HG03460 (cell line): ENCODE measurements at regions not wholly inside any gene's neighbourhood (a gene's known extent, or its start where the extent isn't known, plus 50 kb on each side); places are given as distances from the start of the nearest gene placed in this dataset.
"Not testable (repeated sequence)": the region's sequence is repeated elsewhere in the genome, so short reads cannot be mapped to it uniquely, and the experiment has no call there.

Experiments used
- ATAC-seq: cut with Tn5 transposase; IDR thresholded peaks from one replicate; pipeline ENCODE4 v1.9.1; 2021; ENCODE audit not compliant: unreplicated experiment

GRCh38 chr5:111983459-111983858 lies 226.5 kb upstream of the NREP start:
- no peak for ATAC-seq

DNA sequence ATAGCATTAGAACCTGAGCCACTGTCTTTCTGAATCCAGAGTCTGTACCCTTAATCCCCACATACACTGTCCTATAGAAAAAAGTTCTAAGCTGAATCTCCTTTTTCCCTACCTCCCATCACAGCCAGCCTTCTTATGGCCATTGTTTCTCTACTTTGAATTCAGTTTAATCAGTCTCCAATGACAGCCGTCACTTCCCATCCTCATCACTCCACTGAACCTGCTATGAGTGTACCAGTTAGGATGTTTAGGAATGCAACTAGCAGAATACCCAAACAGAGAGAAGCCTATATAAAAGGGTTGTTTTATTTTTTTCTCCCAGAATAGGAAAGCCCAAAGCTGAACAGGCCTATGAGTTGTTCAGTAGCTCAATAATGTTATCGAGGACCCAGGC lies 220.4 kb upstream of the NREP start:
- ATAC-seq: no peak

DNA sequence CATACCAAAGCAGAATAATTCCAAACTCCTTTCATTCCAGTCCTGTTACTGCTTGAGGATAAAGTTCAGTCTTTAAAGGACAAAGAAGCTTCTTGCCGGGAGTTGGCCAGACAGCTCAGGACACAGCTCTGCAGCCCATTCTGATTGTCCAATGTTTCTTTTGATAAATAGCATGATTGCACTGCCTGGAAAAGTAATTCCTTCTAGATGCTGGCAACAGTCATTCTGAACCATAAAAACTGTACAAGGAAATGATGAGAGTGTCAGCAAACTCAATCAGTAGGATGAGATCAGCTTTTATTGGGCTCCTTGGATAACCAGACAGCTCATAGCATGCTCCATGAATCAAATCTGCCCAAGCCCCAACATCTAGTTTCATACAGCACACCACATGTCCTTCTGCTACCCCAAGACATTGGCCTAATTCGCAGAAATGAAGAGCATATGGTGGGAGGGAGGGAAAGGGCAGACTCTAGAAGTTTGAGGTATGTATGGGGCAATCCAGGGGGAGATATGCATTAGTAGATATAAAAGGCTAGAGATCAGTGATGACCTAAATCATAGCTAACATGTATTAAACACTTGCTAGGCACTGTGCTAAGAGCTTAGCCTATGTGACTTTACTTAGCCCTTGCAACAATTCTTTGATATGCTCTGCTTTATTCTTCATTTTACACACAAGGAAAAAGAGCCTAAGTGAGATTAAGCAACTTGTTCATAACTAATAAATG lies 219.9 kb upstream of the NREP start:
- no peak for ATAC-seq

DNA sequence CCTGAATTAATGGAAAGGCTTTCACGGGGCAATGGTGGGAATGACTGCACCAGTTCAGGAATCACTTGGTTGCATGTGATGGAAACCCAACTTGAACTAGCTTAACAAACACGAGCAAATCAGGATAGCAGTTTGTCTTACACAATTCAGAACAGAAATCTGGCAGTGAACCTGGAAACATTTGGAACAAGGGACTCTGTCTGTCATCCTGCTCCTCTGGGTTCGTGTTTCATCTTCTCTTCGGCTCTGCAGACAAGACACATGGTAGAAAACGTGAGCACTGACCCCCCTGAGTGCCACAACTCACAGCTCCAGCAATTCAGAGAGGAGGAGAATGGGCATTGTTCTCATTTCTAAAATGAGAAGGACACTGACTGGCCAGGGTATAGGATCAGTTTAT lies 218.1 kb upstream of the NREP start:
- ATAC-seq: no peak

GRCh38 chr5:111973961-111974360 lies 217.0 kb upstream of the NREP start:
- ATAC-seq: no peak

- no peak for ATAC-seq
These were observed 215.6 kb upstream of the NREP start for GRCh38 chr5:111972548-111972947.

GRCh38 chr5:111972080-111972479 lies 215.1 kb upstream of the NREP start:
- no peak for ATAC-seq

- ATAC-seq: no peak
These were observed 211.5 kb upstream of the NREP start for GRCh38 chr5:111968459-111968858.

DNA sequence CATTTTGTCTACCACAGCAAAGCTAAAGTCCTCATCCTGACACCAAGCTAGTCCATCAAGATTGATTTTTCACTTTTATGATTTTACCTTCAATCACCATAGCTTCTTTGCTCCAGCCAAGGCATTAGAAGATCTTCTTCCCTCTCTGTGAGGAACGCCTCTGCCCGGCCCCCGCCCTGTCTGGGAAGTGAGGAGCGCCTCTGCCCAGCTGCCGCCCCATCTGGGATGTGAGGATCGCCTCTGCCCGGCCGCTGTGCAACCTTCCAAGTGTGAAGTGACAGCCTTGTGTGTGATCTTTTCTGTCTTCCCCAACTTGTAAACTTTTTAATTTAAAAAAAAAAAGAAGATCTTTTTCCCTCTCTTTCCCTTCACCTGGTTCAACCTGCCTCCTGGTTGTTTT lies 210.5 kb upstream of the NREP start:
- no peak for ATAC-seq

- ATAC-seq: no peak
These were observed 209.3 kb upstream of the NREP start for GRCh38 chr5:111966290-111966689.

DNA sequence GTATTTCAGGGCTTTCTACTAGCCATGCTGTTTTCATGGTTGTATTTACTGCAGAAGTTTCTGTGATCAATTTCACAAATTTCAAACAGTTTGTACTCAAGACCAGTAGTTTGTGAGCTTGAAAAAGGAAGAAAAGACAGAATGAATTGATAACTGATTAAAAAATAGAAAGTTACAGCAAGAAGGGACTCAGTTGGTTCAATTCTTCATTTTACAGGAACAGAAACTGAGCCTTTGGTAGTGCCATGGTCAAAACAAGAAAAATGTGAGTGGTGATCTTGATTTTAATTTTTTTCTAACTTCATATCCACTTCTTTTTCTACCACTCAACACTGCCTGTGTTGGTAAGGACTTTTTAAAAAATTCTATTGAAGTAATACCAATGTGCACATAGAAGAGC lies 206.6 kb upstream of the NREP start:
- ATAC-seq: no peak

GRCh38 chr5:111962906-111963305 lies 205.9 kb upstream of the NREP start:
- no peak for ATAC-seq

DNA sequence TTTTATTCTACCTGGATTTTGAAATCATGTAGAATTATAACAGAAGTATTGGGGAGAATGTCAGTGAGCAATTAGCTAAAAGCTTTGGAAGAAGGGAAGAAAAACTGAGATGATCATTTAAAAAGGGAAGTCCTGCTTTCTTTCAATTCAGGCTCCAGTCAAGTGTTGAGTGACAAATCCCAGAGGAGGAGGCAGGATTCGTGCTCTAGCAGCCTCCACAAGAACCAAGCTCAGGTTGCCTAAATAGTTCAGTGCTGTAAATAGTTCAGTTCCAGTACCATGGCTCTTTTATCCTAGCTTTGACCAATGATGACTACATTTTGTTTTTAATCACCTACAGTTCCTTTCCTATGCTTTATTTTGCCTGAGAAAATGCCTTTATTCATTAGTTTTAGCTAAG lies 204.9 kb upstream of the NREP start:
- ATAC-seq: no peak

DNA sequence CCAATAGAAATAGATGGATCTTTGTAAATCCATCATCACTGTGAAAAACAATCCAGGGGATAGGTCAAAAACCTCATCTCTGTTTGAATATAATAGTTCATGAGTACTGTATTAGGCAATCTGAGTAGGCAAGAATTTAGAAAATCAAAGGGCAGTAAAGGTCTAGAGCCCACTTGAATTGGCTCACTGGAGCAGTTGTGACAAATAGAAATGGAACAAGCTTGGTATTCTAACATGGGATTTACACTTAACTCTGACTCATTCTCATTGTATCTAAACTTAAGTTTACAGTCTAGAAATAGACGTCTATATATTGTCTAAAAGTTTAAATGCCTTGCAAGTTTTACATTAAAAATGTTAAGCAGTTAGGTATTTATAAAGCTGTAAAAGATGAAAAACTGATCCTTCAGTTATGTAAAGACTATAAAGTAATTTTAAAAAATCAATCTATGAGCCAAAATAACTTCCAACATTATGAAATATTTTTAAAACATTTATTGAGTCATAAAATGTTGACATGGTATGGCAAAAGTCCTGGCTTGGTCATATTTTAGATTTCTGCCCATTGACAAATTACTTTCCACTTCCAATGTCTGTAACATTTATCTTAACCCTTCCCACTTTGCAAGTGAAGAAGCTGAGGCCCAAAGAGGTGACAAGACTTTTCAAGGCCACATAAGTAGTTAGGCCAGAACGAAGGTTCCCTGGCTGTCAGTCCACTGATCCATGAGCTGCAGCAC lies 203.7 kb upstream of the NREP start:
- ATAC-seq: no peak

GRCh38 chr5:111958851-111959250 lies 201.9 kb upstream of the NREP start:
- ATAC-seq: no peak

- ATAC-seq: not testable (repeated sequence)
These were observed 199.8 kb upstream of the NREP start for GRCh38 chr5:111956765-111957164.

- ATAC-seq: peak; percentile 60
These were observed 197.8 kb upstream of the NREP start for GRCh38 chr5:111954516-111955395.

- ATAC-seq: no peak
These were observed 196.5 kb upstream of the NREP start for GRCh38 chr5:111953351-111954127.

DNA sequence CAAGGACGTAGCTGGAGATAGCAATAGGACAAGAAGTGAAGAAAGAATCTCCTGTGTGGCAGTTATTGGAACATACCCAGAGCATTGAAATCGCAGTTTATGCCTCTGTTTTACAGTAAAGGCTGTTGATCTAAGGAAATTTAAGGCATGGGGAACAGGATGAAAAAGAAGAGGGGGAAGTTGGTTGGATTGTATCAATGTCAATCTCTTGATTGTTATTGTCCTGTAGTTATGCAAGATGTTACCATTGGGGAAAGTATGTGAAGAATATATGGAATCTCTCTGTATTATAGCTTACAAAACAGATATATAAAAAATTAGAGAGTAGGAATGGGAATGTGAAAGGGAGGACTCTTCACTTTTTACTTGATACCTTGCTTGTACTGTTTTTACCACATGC lies 195.6 kb upstream of the NREP start:
- no peak for ATAC-seq

GRCh38 chr5:111950660-111951059 lies 193.7 kb upstream of the NREP start:
- ATAC-seq: no peak
